H9 (cell line): ENCODE measurements at regions not wholly inside any gene's neighbourhood (a gene's known extent, or its start where the extent isn't known, plus 50 kb on each side); places are given as distances from the start of the nearest gene placed in this dataset.

Experiments
- DNase-seq: peaks from one replicate; pipeline ENCODE4 v3.0.0-alpha.2; 2017
- H2AFZ ChIP-seq: one replicate; pipeline ENCODE4 v1.6.1; 2013; ENCODE audit warnings: mild to moderate bottlenecking, low read length, control low read depth, moderate library complexity
- H2AK5ac ChIP-seq: 2 replicates; pipeline ENCODE4 v1.6.1; 2013; ENCODE audit warnings: low read length, control low read depth, mixed read lengths; ENCODE audit not compliant: insufficient read length
- H2BK120ac ChIP-seq: one replicate; pipeline ENCODE4 v1.6.1; 2013; ENCODE audit warnings: low read depth, mild to moderate bottlenecking, low read length, control low read depth, inconsistent platforms; ENCODE audit not compliant: poor library complexity, severe bottlenecking
- H2BK12ac ChIP-seq: 2 replicates; pipeline ENCODE4 v1.6.1; 2013; ENCODE audit warnings: low read length, control low read depth, mixed read lengths, low read depth; ENCODE audit not compliant: insufficient read length
- H2BK15ac ChIP-seq: 2 replicates; pipeline ENCODE4 v1.6.1; 2013; ENCODE audit warnings: low read depth, low read length, control low read depth
- H2BK20ac ChIP-seq: one replicate; pipeline ENCODE4 v1.6.1; 2013; ENCODE audit warnings: low read depth, mild to moderate bottlenecking, low read length, control low read depth, inconsistent platforms; ENCODE audit not compliant: poor library complexity, severe bottlenecking
- H2BK5ac ChIP-seq: 2 replicates; pipeline ENCODE4 v1.6.1; 2013; ENCODE audit warnings: low read length, control low read depth, mixed read lengths; ENCODE audit not compliant: insufficient read length
- H3K14ac ChIP-seq: 2 replicates; pipeline ENCODE4 v1.6.1; 2013; ENCODE audit warnings: low read length, control low read depth; ENCODE audit not compliant: insufficient read depth
- H3K18ac ChIP-seq: 2 replicates; pipeline ENCODE4 v1.6.1; 2013; ENCODE audit warnings: low read depth, mild to moderate bottlenecking, mixed read lengths, low read length, control low read depth; ENCODE audit not compliant: insufficient read length
- H3K23ac ChIP-seq: 2 replicates; pipeline ENCODE4 v1.6.1; 2013; ENCODE audit warnings: low read length, control low read depth, mixed read lengths, low read depth; ENCODE audit not compliant: insufficient read length
- H3K23me2 ChIP-seq: 2 replicates; pipeline ENCODE4 v1.6.1; 2013; ENCODE audit warnings: low read depth, mild to moderate bottlenecking, mixed read lengths, low read length, control low read depth; ENCODE audit not compliant: insufficient read length, poor library complexity, severe bottlenecking
- H3K27ac ChIP-seq: 2 replicates; pipeline ENCODE4 v1.5.1; 2013; ENCODE audit warnings: low read length, control low read depth, mixed read lengths, low read depth; ENCODE audit not compliant: insufficient read length
- H3K27me3 ChIP-seq: 2 replicates; pipeline ENCODE4 v1.6.1; 2013; ENCODE audit warnings: low read length, control low read depth, inconsistent platforms; ENCODE audit not compliant: insufficient read depth
- H3K4ac ChIP-seq: 2 replicates; pipeline ENCODE4 v1.6.1; 2013; ENCODE audit warnings: low read depth, mild to moderate bottlenecking, control low read depth, inconsistent platforms, low read length, moderate library complexity
- H3K4me1 ChIP-seq: 2 replicates; pipeline ENCODE4 v1.6.1; 2013; ENCODE audit warnings: low read length, control low read depth, inconsistent platforms; ENCODE audit not compliant: insufficient read depth
- H3K4me2 ChIP-seq: 2 replicates; pipeline ENCODE4 v1.6.1; 2013; ENCODE audit warnings: low read length, control low read depth, mixed read lengths; ENCODE audit not compliant: insufficient read length, insufficient read depth
- H3K56ac ChIP-seq: 2 replicates; pipeline ENCODE4 v1.6.1; 2013; ENCODE audit warnings: low read depth, mild to moderate bottlenecking, mixed read lengths, low read length, control low read depth; ENCODE audit not compliant: insufficient read length
- H3K79me1 ChIP-seq: 2 replicates; pipeline ENCODE4 v1.6.1; 2013; ENCODE audit warnings: low read depth, mild to moderate bottlenecking, moderate library complexity, low read length, control low read depth, inconsistent platforms; ENCODE audit not compliant: insufficient read depth, poor library complexity, severe bottlenecking
- H3K79me2 ChIP-seq: 2 replicates; pipeline ENCODE4 v1.6.1; 2013; ENCODE audit warnings: low read length, control low read depth, inconsistent platforms; ENCODE audit not compliant: insufficient read depth
- H3K9ac ChIP-seq: 2 replicates; pipeline ENCODE4 v1.6.1; 2013; ENCODE audit warnings: low read length, control low read depth, mixed read lengths; ENCODE audit not compliant: insufficient read length; ENCODE audit errors: extremely low read depth
- H3K9me3 ChIP-seq: one replicate; pipeline ENCODE4 v1.6.1; 2013; ENCODE audit warnings: low read depth, low read length, inconsistent platforms; ENCODE audit not compliant: control insufficient read depth
- H3T11ph ChIP-seq: one replicate; pipeline ENCODE4 v1.6.1; 2013; ENCODE audit warnings: mild to moderate bottlenecking, low read length, control low read depth, inconsistent platforms
- H4K20me1 ChIP-seq: one replicate; pipeline ENCODE4 v1.6.1; 2013; ENCODE audit not compliant: control insufficient read depth, insufficient read length, insufficient read depth
- H4K5ac ChIP-seq: 2 replicates; pipeline ENCODE4 v1.6.1; 2013; ENCODE audit warnings: low read depth, mild to moderate bottlenecking, mixed read lengths, low read length, control low read depth; ENCODE audit not compliant: insufficient read length
- H4K8ac ChIP-seq: replicated peaks from 2 replicates; pipeline ENCODE4 v1.6.1; 2013; ENCODE audit warnings: low read length, control low read depth, mixed read lengths, low read depth; ENCODE audit not compliant: insufficient read length
- H4K91ac ChIP-seq: 2 replicates; pipeline ENCODE4 v1.6.1; 2013; ENCODE audit warnings: low read depth, mild to moderate bottlenecking, moderate library complexity, mixed read lengths, low read length, control low read depth; ENCODE audit not compliant: insufficient read length
- H3K27ac Mint-ChIP-seq, 3 experiments: 2 replicates in 2 of 3; 3 replicates in 1 of 3; pipeline ENCODE4 v1.8.0; 2020 to 2021; ENCODE audit warnings: mixed read lengths in 3 of 3, mild to moderate bottlenecking in 1 of 3, moderate library complexity in 1 of 3
- H3K27me3 Mint-ChIP-seq: 2 replicates; pipeline ENCODE4 v1.8.0; 2021; ENCODE audit warnings: low read depth, mild to moderate bottlenecking, moderate library complexity, mixed read lengths
- H3K36me3 Mint-ChIP-seq, 3 experiments: 2 replicates in 2 of 3; 3 replicates in 1 of 3; pipeline ENCODE4 v1.8.0; 2020 to 2021; ENCODE audit warnings: low read depth in 3 of 3, mixed read lengths in 3 of 3; ENCODE audit not compliant: insufficient read depth in 1 of 3
- H3K4me1 Mint-ChIP-seq, 2 experiments: 2 replicates each; pipeline ENCODE4 v1.8.0; 2020; ENCODE audit warnings: mixed read lengths in 2 of 2
- H3K4me3 Mint-ChIP-seq, 2 experiments: 2 replicates in 1 of 2; 3 replicates in 1 of 2; pipeline ENCODE4 v1.8.0; 2020 to 2021; ENCODE audit warnings: mild to moderate bottlenecking in 2 of 2, mixed read lengths in 2 of 2, moderate library complexity in 1 of 2
- H3K9me3 Mint-ChIP-seq, 2 experiments: 2 replicates in 1 of 2; 3 replicates in 1 of 2; pipeline ENCODE4 v1.8.0; 2020; ENCODE audit warnings: mild to moderate bottlenecking in 2 of 2, mixed read lengths in 2 of 2, moderate library complexity in 1 of 2
- TF ChIP-seq, protein P1 (sequence below): fragments of 200-600 bp; sonication (generic); conservative IDR thresholded peaks from 3 replicates; pipeline ENCODE4 v1.8.0; 2021; ENCODE audit warnings: antibody characterized with exemption, mild to moderate bottlenecking

DNA sequence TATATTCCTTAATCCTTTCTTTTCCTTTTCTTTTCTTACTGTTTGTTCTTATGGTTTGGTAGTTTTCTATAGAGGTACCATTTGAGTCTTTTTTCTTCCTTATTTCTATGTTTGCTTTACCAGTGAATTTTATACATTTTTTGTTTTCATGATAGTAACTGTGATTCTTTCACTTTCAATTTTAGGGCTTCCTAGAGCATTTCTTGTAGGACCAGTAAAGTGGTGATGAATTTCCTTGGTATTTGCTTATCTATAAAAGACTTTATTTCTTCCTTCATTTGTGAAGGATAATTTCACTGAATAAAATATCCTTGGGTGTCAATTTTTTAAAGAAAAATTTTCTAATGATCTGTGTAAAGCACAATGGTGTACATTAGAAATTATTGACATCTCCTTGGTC lies 637.4 kb downstream of the CD109 start:
- Histone ChIP-seq H3K27ac (no peak overlapping the region), H2AFZ (no peak overlapping the region), H3T11ph (no peak overlapping the region), H2BK120ac (no peak overlapping the region), H3K4me2 (no peak overlapping the region), H3K56ac (no peak overlapping the region), H2BK20ac (no peak overlapping the region), H4K5ac (no peak overlapping the region), H3K79me1 (no peaks in the 10 kb centered on the region), H3K23me2 (no peaks in the 10 kb centered on the region), H2AK5ac (no peak overlapping the region), H3K9me3 (no peaks in the 10 kb centered on the region), H2BK15ac (no peak overlapping the region), H4K20me1 (no peaks in the 10 kb centered on the region), H3K14ac (no peak overlapping the region), H3K27me3 (no peaks in the 10 kb centered on the region), H3K4me1 (no peaks in the 10 kb centered on the region), H3K18ac (no peak overlapping the region), H3K9ac (no peak overlapping the region), H4K8ac (no peak overlapping the region), H2BK5ac (no peak overlapping the region), H3K79me2 (no peaks in the 10 kb centered on the region), H4K91ac (no peak overlapping the region), H2BK12ac (no peak overlapping the region), H3K4ac (no peak overlapping the region), H3K23ac (no peak overlapping the region)
- Mint-ChIP-seq H3K27me3 (no peaks in the 10 kb centered on the region), H3K4me1 (no peaks in the 10 kb centered on the region), H3K27ac (no peak overlapping the region), H3K36me3 (no peaks in the 10 kb centered on the region), H3K4me3 (no peak overlapping the region), H3K9me3 (no peaks in the 10 kb centered on the region)
- TF ChIP-seq, protein P1, sequence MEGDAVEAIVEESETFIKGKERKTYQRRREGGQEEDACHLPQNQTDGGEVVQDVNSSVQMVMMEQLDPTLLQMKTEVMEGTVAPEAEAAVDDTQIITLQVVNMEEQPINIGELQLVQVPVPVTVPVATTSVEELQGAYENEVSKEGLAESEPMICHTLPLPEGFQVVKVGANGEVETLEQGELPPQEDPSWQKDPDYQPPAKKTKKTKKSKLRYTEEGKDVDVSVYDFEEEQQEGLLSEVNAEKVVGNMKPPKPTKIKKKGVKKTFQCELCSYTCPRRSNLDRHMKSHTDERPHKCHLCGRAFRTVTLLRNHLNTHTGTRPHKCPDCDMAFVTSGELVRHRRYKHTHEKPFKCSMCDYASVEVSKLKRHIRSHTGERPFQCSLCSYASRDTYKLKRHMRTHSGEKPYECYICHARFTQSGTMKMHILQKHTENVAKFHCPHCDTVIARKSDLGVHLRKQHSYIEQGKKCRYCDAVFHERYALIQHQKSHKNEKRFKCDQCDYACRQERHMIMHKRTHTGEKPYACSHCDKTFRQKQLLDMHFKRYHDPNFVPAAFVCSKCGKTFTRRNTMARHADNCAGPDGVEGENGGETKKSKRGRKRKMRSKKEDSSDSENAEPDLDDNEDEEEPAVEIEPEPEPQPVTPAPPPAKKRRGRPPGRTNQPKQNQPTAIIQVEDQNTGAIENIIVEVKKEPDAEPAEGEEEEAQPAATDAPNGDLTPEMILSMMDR, result no peak
- DNase-seq, result no peak
